ENCODE measurements at regions not wholly inside any gene's neighbourhood (a gene's known extent, or its start where the extent isn't known, plus 50 kb on each side); places are given as distances from the start of the nearest gene placed in this dataset.

DNA sequence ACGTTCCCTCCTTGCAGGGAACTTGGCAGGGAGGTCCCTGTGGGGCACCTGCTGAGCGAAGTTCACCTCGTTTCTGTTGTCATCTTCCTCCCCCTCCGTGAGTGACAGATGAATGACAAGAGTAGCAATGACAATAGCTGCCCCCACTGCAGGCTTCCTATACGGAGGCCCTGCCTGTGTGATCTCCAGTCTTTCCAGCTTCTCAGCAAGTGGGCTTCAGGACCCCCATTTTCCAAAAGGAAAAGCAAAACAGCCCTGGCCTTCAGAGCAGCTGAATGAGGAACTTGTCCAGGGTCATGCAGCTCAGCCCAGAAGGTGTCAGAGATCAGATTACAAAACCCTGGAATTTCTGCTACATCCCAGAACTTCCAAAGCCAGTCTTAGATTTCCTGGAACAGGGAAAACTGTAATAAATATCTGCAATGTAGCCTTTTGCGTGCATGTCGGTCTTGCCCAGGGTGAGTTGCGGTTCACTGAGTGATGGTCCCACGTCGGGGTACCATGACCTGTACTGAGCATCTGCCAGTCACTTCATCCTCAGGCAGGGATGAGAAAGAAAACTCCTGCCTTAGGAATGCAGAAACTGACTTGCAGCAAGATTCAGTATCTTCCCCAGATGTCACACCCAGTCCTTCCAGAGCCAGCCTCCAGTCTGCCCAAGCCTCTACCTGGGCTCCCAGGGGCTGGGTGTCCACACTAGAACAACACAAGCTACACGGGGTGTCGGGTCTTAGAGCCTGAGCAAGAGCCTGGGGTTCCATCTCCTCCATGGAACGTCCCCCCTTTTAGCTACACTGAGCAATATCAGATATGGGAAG, 1457.0 kb downstream of the BRD1 start:
- H3K4me3 ChIP-seq (ENCODE audit: low read depth, low read length) = no peak overlapping the region
- TF ChIP-seq CTCF (IDR thresholded peaks at IDR 0.05; ENCODE audit: low read depth, low read length, missing control alignments) = no peak
- DNase-seq (ENCODE audit: low read depth) = no peak
- in situ Hi-C loops (cut with HindIII; ENCODE audit: low sequenced_read_pairs) = no loop called here

GRCh38 chr22:48369789-48370507, 1457.7 kb downstream of the BRD1 start:
- H3K4me3 ChIP-seq (ENCODE audit: low read depth, low read length) = no peak overlapping the region
- no peak for DNase-seq (ENCODE audit: low read depth)
- TF ChIP-seq CTCF (IDR thresholded peaks at IDR 0.05; ENCODE audit: low read depth, low read length, missing control alignments) = no peak
- in situ Hi-C loops (cut with HindIII; ENCODE audit: low sequenced_read_pairs) = no loop called here

- no peak overlapping the region for H3K4me3 ChIP-seq (ENCODE audit: low read depth, low read length)
- in situ Hi-C loops (cut with HindIII; ENCODE audit: low sequenced_read_pairs) = no loop called here
- DNase-seq (ENCODE audit: low read depth) = no peak
- TF ChIP-seq CTCF (IDR thresholded peaks at IDR 0.05; ENCODE audit: low read depth, low read length, missing control alignments) = no peak
These were observed 1458.6 kb downstream of the BRD1 start for GRCh38 chr22:48368975-48369525.

DNA sequence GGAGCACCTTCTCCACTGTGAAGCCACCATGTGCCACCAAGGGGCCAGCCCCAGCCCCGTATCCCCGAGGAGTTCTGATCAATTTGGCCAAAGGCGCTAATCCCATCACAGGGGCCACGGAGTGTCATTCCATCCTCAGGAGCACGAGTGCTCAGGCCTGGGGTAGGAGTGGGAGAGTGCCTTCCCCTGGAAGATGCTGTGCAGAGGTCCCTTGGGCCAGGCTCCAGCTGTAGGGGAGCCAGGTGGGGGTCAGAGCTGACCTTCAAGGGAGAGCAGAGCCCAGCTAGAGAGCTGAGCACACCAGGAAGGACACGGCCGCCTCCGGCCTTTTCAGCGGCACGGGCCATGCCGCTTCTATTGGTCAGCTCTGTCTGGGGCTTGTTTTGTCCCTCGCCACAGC, 1459.9 kb downstream of the BRD1 start:
- TF ChIP-seq CTCF (IDR thresholded peaks at IDR 0.05; ENCODE audit: low read depth, low read length, missing control alignments) = no peak
- DNase-seq (ENCODE audit: low read depth) = no peak
- in situ Hi-C loops (cut with HindIII; ENCODE audit: low sequenced_read_pairs) = no loop called here
- no peak overlapping the region for H3K4me3 ChIP-seq (ENCODE audit: low read depth, low read length)

DNA sequence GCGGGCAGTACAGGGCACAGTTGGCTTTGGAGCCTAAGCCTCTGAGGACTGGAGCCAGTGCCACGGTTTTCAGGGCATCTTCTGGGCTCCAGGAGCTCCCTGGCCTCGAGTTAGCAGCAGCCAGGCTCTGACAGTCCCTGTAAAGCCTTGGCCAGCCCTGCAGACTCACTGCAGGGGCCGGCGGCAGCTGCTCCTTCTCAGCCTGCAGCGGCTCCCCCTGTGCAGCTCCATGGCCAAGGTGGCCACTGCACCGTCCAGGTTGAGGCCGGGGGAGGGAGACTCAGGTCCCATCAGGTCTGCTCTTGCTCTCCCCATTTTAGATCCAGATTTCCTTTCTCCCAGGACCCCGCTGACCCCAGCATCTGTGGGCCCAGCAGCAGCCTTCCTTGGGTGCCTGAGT, 1461.1 kb downstream of the BRD1 start:
- no peak overlapping the region for H3K4me3 ChIP-seq (ENCODE audit: low read depth, low read length)
- in situ Hi-C loops (cut with HindIII; ENCODE audit: low sequenced_read_pairs) = no loop called here
- DNase-seq (ENCODE audit: low read depth) = no peak
- no peak for TF ChIP-seq CTCF (IDR thresholded peaks at IDR 0.05; ENCODE audit: low read depth, low read length, missing control alignments)

DNA sequence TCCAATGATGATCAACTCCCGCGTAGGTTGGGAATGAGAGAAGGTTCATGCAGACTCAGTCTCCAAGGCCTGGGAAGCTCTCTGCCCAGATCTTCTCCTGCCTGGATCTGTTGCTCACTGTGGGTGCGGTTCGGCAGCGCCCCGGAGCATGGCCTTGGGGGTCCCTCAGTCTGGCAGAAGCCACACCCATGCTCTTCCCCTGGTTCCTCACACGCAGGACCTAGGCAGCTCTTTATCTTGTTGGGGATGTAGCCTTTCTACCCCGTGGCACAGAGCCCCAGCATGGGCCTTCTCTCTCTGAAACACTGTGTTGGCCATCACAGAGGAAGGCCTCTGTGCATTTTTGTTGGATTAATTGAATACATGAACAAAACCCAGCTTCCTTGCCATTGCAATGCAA, 1461.6 kb downstream of the BRD1 start:
- no peak for TF ChIP-seq CTCF (IDR thresholded peaks at IDR 0.05; ENCODE audit: low read depth, low read length, missing control alignments)
- in situ Hi-C loops (cut with HindIII; ENCODE audit: low sequenced_read_pairs) = no loop called here
- H3K4me3 ChIP-seq (ENCODE audit: low read depth, low read length) = no peak overlapping the region
- DNase-seq (ENCODE audit: low read depth) = no peak
